ENCODE measurements at regions not wholly inside any gene's neighbourhood (a gene's known extent, or its start where the extent isn't known, plus 50 kb on each side); places are given as distances from the start of the nearest gene placed in this dataset.

GRCh38 chr17:68125111-68125870 lies 89.8 kb downstream of the KPNA2 start:
- ATAC-seq: no peak
- no peak for DNase-seq
- H3K27ac ChIP-seq: no peak overlapping the region

GRCh38 chr17:68127914-68128313 lies 92.4 kb downstream of the KPNA2 start:
- no peaks in the 10 kb centered on the region for H3K4me1 ChIP-seq
- ATAC-seq: no peak
- H3K9me3 ChIP-seq: no peaks in the 10 kb centered on the region
- intact Hi-C loops (cut with DNase I): no loop called here
- H3K27ac ChIP-seq: no peak overlapping the region
- TF ChIP-seq CTCF (IDR thresholded peaks at IDR 0.05): no peak
- H3K36me3 ChIP-seq: peaks cover 50% of the 10 kb centered on the region
- DNase-seq: no peak
- H3K4me3 ChIP-seq: no peak overlapping the region
- no peaks in the 10 kb centered on the region for H3K27me3 ChIP-seq

More at GRCh38 chr17:68125111-68125870, 89.8 kb downstream of the KPNA2 start:
- TF ChIP-seq CTCF (IDR thresholded peaks at IDR 0.05): no peak
- Histone ChIP-seq H3K9me3 (no peaks in the 10 kb centered on the region), H3K4me3 (no peak overlapping the region), H3K27me3 (no peaks in the 10 kb centered on the region), H3K4me1 (no peaks in the 10 kb centered on the region), H3K36me3 (peaks cover 59% of the 10 kb centered on the region)
- intact Hi-C loops (cut with DNase I): no loop called here

GRCh38 chr17:68131456-68131855 lies 95.9 kb downstream of the KPNA2 start:
- no peaks in the 10 kb centered on the region for H3K4me1 ChIP-seq

GRCh38 chr17:68133346-68134045 lies 98.0 kb downstream of the KPNA2 start:
- Histone ChIP-seq H3K9me3 (no peaks in the 10 kb centered on the region), H3K36me3 (peaks cover 6% of the 10 kb centered on the region), H3K27me3 (no peaks in the 10 kb centered on the region), H3K4me1 (no peaks in the 10 kb centered on the region), H3K27ac (no peak overlapping the region), H3K4me3 (no peak overlapping the region)
- DNase-seq (no peak), ATAC-seq (peak; percentile 27)
- intact Hi-C loops (cut with DNase I): no loop called here
- no peak for TF ChIP-seq CTCF (IDR thresholded peaks at IDR 0.05)

More at GRCh38 chr17:68131456-68131855, 95.9 kb downstream of the KPNA2 start:
- TF ChIP-seq CTCF (IDR thresholded peaks at IDR 0.05): no peak
- no peak for DNase-seq
- Histone ChIP-seq H3K36me3 (peaks cover 26% of the 10 kb centered on the region), H3K4me3 (no peak overlapping the region), H3K27me3 (no peaks in the 10 kb centered on the region), H3K27ac (no peak overlapping the region), H3K9me3 (no peaks in the 10 kb centered on the region)
- no peak for ATAC-seq
- intact Hi-C loops (cut with DNase I): no loop called here

- ATAC-seq: peak; percentile 53
- no peak for TF ChIP-seq CTCF (IDR thresholded peaks at IDR 0.05)
- intact Hi-C loops (cut with DNase I): no loop called here
- peaks cover 6% of the 10 kb centered on the region for H3K36me3 ChIP-seq
- H3K27me3 ChIP-seq: no peaks in the 10 kb centered on the region
- DNase-seq: no peak
- no peaks in the 10 kb centered on the region for H3K4me1 ChIP-seq
- H3K9me3 ChIP-seq: no peaks in the 10 kb centered on the region
- H3K4me3 ChIP-seq: no peak overlapping the region
- no peak overlapping the region for H3K27ac ChIP-seq
These were observed 98.6 kb downstream of the KPNA2 start for GRCh38 chr17:68134046-68134637.
